ENCODE measurements at regions not wholly inside any gene's neighbourhood (a gene's known extent, or its start where the extent isn't known, plus 50 kb on each side); places are given as distances from the start of the nearest gene placed in this dataset.
"Not testable (repeated sequence)": the region's sequence is repeated elsewhere in the genome, so short reads cannot be mapped to it uniquely, and the experiment has no call there.

DNA sequence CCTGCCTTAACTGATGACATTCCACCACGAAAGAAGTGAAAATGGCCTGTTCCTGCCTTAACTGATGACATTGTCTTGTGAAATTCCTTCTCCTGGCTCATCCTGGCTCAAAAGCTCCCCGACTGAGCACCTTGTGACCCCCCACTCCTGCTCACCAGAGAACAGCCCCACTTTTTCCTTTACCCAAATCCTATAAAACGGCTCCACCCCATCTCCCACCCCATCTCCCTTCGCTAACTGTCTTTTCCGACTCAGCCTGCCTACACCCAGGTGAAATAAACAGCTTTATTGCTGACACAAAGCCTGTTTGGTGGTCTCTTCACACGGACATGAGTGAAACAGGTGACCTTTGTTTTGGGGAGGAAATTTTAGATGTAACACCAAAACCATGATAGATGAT is 674.4 kb downstream of the TLE1 start:
- not testable (repeated sequence) for H3K9me3 ChIP-seq (ENCODE audit: control insufficient read depth, low read length); H3K27ac ChIP-seq (ENCODE audit: low read depth, low read length, severe bottlenecking); H3K4me1 ChIP-seq (ENCODE audit: control insufficient read depth, insufficient read depth, low read length, poor library complexity, severe bottlenecking); H3K4me3 ChIP-seq (ENCODE audit: extremely low read depth, insufficient read depth, low read length, poor library complexity, severe bottlenecking); H3K36me3 ChIP-seq (ENCODE audit: control insufficient read depth, insufficient read depth, low read length)
- WGBS, 2 experiments (ENCODE audit: insufficient coverage in 2 of 2) = 83 to 100% methylated on average over 1 of the region's 6 CpGs

DNA sequence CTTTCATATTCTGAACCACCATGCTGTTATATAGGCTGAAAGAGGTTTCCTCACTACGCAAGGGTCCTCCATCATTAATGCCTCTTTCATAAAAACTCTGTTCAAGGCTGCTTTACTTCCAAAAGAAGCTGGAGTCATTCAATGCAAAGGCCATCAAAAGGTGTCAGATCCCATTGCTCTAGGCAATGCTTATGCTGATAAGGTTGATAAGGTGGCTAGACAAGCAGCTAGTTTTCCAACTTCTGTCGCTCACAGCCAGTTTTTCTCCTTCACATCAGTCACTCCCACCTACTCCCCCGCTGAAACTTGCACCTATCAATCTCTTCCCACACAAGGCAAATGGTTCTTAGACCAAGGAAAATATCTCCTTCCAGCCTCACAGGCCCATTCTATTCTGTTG is 676.2 kb downstream of the TLE1 start:
- not testable (repeated sequence) for H3K36me3 ChIP-seq (ENCODE audit: control insufficient read depth, insufficient read depth, low read length); H3K27ac ChIP-seq (ENCODE audit: low read depth, low read length, severe bottlenecking); H3K4me3 ChIP-seq (ENCODE audit: extremely low read depth, insufficient read depth, low read length, poor library complexity, severe bottlenecking); H3K4me1 ChIP-seq (ENCODE audit: control insufficient read depth, insufficient read depth, low read length, poor library complexity, severe bottlenecking); H3K9me3 ChIP-seq (ENCODE audit: control insufficient read depth, low read length)
- 92% methylated on average over 1 of the region's 3 CpGs; no CpG with 5 or more reads in 1 of the 2 experiments for WGBS, 2 experiments (ENCODE audit: insufficient coverage in 2 of 2)

DNA sequence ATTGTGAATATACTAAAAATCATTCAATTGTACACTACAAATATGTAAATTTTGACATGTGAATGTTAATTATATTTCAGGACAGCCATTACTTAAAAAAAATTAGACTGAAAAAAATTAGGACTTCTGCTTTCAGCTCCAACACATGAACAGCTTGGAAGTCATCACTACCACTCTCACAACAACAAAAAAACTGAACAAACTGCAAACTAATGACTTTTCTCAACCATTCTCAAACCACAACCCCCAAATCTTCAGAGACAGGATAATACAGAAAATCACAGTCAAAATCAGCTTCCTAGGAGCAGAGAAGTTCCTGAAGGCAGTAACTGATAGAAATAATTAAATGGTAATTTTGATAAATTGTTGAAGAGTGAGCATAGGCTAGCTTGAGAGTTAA is 686.4 kb downstream of the TLE1 start:
- H3K4me3 ChIP-seq (ENCODE audit: extremely low read depth, insufficient read depth, low read length, poor library complexity, severe bottlenecking) = no peak overlapping the region
- no peak overlapping the region for H3K27ac ChIP-seq (ENCODE audit: low read depth, low read length, severe bottlenecking)
- peaks cover 5% of the 10 kb centered on the region for H3K4me1 ChIP-seq (ENCODE audit: control insufficient read depth, insufficient read depth, low read length, poor library complexity, severe bottlenecking)
- no peaks in the 10 kb centered on the region for H3K36me3 ChIP-seq (ENCODE audit: control insufficient read depth, insufficient read depth, low read length)
- H3K9me3 ChIP-seq (ENCODE audit: control insufficient read depth, low read length) = no peaks in the 10 kb centered on the region

DNA sequence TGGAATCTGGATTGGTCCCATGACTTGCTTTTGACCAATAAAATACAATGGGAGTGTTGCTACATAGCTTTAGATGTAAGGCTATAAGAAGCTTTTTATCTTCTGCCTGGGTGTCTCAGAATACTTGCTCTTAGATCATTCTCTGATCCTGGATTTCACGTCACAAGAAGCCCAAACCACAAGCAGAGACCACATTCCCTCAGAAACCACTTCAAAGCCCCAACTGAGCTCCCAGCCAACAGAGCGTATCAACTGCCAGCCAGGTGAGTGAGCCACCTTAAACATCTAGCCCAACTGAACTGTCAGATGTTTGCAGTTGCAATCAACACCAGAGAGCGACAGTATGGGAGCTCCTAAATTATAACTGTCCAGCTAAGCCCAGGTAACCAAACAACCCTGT is 687.1 kb downstream of the TLE1 start:
- Histone ChIP-seq H3K36me3 (ENCODE audit: control insufficient read depth, insufficient read depth, low read length) (no peaks in the 10 kb centered on the region), H3K27ac (ENCODE audit: low read depth, low read length, severe bottlenecking) (no peak overlapping the region), H3K4me3 (ENCODE audit: extremely low read depth, insufficient read depth, low read length, poor library complexity, severe bottlenecking) (no peak overlapping the region), H3K4me1 (ENCODE audit: control insufficient read depth, insufficient read depth, low read length, poor library complexity, severe bottlenecking) (peaks cover 5% of the 10 kb centered on the region), H3K9me3 (ENCODE audit: control insufficient read depth, low read length) (no peaks in the 10 kb centered on the region)
- 50% methylated on average over 2 of the region's 3 CpGs; no CpG with 5 or more reads in 1 of the 2 experiments for WGBS, 2 experiments (ENCODE audit: insufficient coverage in 2 of 2)

DNA sequence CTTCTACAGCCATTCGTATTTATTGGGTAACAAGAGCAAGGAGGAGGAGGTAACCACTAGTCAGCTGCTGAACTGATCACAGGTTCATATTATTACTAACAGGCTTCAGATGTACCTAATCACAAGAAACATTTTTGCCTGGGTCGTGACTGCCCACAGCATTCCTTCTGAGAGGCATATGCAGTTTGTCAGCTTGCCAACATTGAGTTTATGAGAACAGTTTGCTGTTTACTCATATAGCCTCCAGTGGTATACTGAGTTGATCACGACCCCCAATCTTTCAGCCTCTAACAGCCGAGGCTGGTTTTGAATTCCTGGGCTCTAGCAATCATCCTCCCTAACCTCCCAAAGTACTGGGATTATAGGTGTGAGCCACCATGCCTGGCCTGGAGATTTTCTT is 693.6 kb downstream of the TLE1 start:
- Histone ChIP-seq H3K36me3 (ENCODE audit: control insufficient read depth, insufficient read depth, low read length) (no peaks in the 10 kb centered on the region), H3K4me1 (ENCODE audit: control insufficient read depth, insufficient read depth, low read length, poor library complexity, severe bottlenecking) (no peaks in the 10 kb centered on the region), H3K27ac (ENCODE audit: low read depth, low read length, severe bottlenecking) (no peak overlapping the region), H3K9me3 (ENCODE audit: control insufficient read depth, low read length) (no peaks in the 10 kb centered on the region), H3K4me3 (ENCODE audit: extremely low read depth, insufficient read depth, low read length, poor library complexity, severe bottlenecking) (no peak overlapping the region)
- WGBS, 2 experiments (ENCODE audit: insufficient coverage in 2 of 2) = 65 to 84% methylated on average over 2 to 3 of the region's 4 CpGs

DNA sequence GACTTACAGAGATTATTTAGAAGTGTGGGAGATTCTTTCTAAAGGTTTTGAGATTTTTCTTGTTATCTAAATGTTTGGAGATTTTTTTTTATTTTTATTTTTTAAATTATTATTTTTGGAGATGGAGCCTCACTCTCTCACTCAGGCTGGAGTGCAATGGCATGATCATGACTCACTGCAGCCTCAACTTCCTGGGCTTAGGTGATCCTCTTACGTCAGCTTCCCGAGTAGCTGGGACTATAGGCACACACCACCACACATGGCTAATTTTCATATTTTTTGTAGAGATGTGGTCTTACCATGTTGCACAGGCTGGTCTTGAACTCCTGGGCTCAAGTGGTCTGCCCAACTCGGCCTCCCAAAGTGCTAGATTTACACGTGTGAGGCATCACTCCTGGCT is 694.5 kb downstream of the TLE1 start:
- WGBS, 2 experiments (ENCODE audit: insufficient coverage in 2 of 2) = 100% methylated on average over 1 of the region's 4 CpGs
- Histone ChIP-seq H3K36me3 (ENCODE audit: control insufficient read depth, insufficient read depth, low read length) (no peaks in the 10 kb centered on the region), H3K4me3 (ENCODE audit: extremely low read depth, insufficient read depth, low read length, poor library complexity, severe bottlenecking) (no peak overlapping the region), H3K27ac (ENCODE audit: low read depth, low read length, severe bottlenecking) (no peak overlapping the region), H3K4me1 (ENCODE audit: control insufficient read depth, insufficient read depth, low read length, poor library complexity, severe bottlenecking) (no peaks in the 10 kb centered on the region), H3K9me3 (ENCODE audit: control insufficient read depth, low read length) (no peaks in the 10 kb centered on the region)

DNA sequence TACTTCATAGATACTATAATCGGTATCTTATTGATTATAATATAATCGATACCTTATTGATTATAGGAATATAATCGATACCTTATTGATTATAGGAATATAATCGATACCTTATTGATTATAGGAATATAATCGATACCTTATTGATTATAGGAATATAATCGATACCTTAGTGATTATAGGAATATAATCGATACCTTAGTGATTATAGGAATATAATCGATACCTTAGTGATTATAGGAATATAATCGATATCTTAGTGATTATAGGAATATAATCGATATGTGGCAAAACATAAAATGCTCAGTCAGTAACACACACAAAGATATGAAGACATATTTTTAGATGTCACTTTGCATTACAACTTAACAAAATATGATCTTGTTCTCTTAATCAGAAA is 703.8 kb downstream of the TLE1 start:
- no CpG with 5 or more reads among the region's 10 CpGs for WGBS, 2 experiments (ENCODE audit: insufficient coverage in 2 of 2)
- not testable (repeated sequence) for H3K9me3 ChIP-seq (ENCODE audit: control insufficient read depth, low read length); H3K4me1 ChIP-seq (ENCODE audit: control insufficient read depth, insufficient read depth, low read length, poor library complexity, severe bottlenecking); H3K4me3 ChIP-seq (ENCODE audit: extremely low read depth, insufficient read depth, low read length, poor library complexity, severe bottlenecking); H3K36me3 ChIP-seq (ENCODE audit: control insufficient read depth, insufficient read depth, low read length); H3K27ac ChIP-seq (ENCODE audit: low read depth, low read length, severe bottlenecking)

DNA sequence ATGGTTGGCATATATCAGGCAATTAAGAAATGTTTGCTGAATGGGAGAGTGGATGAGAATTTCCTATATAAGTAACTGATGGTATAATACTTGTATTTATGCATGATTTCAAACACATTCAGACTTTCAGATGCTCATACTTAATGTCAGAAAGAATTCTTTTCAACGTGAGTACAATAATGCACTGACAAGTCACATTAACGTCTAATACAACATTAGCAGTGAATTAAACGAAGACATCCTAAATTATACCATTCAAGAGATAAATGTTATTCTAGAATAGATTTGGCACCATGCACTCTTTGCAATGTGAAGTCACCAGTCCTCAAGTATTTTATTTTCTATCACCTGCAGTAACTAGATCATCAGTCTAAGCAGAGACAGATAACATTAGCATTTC is 712.9 kb downstream of the TLE1 start:
- Histone ChIP-seq H3K9me3 (ENCODE audit: control insufficient read depth, low read length) (peaks cover 7% of the 10 kb centered on the region), H3K36me3 (ENCODE audit: control insufficient read depth, insufficient read depth, low read length) (no peaks in the 10 kb centered on the region), H3K4me1 (ENCODE audit: control insufficient read depth, insufficient read depth, low read length, poor library complexity, severe bottlenecking) (no peaks in the 10 kb centered on the region), H3K4me3 (ENCODE audit: extremely low read depth, insufficient read depth, low read length, poor library complexity, severe bottlenecking) (no peak overlapping the region), H3K27ac (ENCODE audit: low read depth, low read length, severe bottlenecking) (no peak overlapping the region)
- WGBS, 2 experiments (ENCODE audit: insufficient coverage in 2 of 2) = 80% methylated on average over 2 of the region's 3 CpGs; no CpG with 5 or more reads in 1 of the 2 experiments

DNA sequence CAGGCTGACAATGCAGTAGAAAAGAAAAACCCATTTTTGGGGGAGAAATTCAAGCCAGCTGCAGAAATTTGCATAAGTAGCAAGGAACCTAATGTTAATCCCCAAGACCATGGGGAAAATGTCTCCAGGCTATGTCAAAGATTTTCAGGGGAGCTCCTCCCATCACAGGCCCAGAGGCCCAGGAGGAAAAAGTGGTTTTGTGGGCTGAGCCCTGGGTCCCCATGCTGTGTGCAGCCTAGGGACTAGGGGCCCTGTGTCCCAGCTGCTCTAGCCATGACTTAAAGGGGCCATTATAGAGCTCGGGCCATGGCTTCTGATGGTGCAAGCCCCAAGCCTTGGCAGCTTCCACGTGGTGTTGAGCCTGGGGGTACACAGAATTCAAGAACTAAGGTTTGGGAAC is 719.0 kb downstream of the TLE1 start:
- H3K4me1 ChIP-seq (ENCODE audit: control insufficient read depth, insufficient read depth, low read length, poor library complexity, severe bottlenecking); H3K27ac ChIP-seq (ENCODE audit: low read depth, low read length, severe bottlenecking); H3K36me3 ChIP-seq (ENCODE audit: control insufficient read depth, insufficient read depth, low read length); H3K4me3 ChIP-seq (ENCODE audit: extremely low read depth, insufficient read depth, low read length, poor library complexity, severe bottlenecking): not testable (repeated sequence)
- peaks cover 15% of the 10 kb centered on the region for H3K9me3 ChIP-seq (ENCODE audit: control insufficient read depth, low read length)
- 64 to 83% methylated on average over 1 to 2 of the region's 2 CpGs for WGBS, 2 experiments (ENCODE audit: insufficient coverage in 2 of 2)

DNA sequence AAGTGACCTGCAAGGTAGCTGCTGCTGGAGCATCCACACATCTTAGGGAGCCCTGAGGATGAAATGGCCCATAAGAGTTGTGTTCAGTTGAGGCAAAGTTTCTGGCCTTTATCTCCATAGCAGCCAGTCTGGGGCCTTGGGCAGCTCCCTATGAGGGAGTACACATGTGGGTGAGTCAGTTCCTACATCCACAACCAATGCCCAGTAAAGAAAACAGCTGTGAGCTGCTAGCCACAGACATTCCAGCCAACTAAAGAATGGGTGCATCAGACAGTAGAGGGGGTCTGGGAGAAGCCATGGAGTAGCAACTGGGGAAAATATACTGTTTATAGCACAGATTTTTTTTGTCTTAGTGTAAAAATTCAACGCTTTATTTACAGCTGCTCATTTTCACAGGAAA is 720.7 kb downstream of the TLE1 start:
- WGBS, 2 experiments (ENCODE audit: insufficient coverage in 2 of 2) = no CpG with 5 or more reads among the region's 1 CpG
- H3K36me3 ChIP-seq (ENCODE audit: control insufficient read depth, insufficient read depth, low read length) = no peaks in the 10 kb centered on the region
- H3K4me1 ChIP-seq (ENCODE audit: control insufficient read depth, insufficient read depth, low read length, poor library complexity, severe bottlenecking) = no peaks in the 10 kb centered on the region
- no peak overlapping the region for H3K4me3 ChIP-seq (ENCODE audit: extremely low read depth, insufficient read depth, low read length, poor library complexity, severe bottlenecking)
- no peak overlapping the region for H3K27ac ChIP-seq (ENCODE audit: low read depth, low read length, severe bottlenecking)
- peaks cover 11% of the 10 kb centered on the region for H3K9me3 ChIP-seq (ENCODE audit: control insufficient read depth, low read length)

DNA sequence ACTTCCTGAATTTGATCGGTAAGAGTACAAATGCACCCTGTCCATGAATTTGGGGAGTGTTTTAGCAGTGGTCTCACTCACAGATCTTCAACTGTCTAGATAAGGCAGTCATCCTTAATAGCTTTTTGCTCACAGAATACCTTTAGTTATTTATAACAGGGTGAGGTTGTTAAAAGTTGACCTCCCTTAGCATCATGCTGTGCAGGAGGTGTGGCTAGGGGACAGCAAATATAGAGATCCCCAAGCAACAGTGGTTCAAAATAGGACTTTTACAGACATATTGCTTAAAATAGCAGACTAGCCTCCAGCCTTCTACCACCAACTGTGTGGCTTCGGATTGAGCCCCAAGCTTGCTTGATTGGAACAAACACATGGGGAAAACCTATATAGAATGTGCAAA is 724.4 kb downstream of the TLE1 start:
- no peaks in the 10 kb centered on the region for H3K9me3 ChIP-seq (ENCODE audit: control insufficient read depth, low read length)
- WGBS, 2 experiments (ENCODE audit: insufficient coverage in 2 of 2) = 100% methylated on average over 1 of the region's 2 CpGs; no CpG with 5 or more reads in 1 of the 2 experiments
- no peaks in the 10 kb centered on the region for H3K4me1 ChIP-seq (ENCODE audit: control insufficient read depth, insufficient read depth, low read length, poor library complexity, severe bottlenecking)
- no peak overlapping the region for H3K4me3 ChIP-seq (ENCODE audit: extremely low read depth, insufficient read depth, low read length, poor library complexity, severe bottlenecking)
- H3K27ac ChIP-seq (ENCODE audit: low read depth, low read length, severe bottlenecking) = no peak overlapping the region
- H3K36me3 ChIP-seq (ENCODE audit: control insufficient read depth, insufficient read depth, low read length) = no peaks in the 10 kb centered on the region

DNA sequence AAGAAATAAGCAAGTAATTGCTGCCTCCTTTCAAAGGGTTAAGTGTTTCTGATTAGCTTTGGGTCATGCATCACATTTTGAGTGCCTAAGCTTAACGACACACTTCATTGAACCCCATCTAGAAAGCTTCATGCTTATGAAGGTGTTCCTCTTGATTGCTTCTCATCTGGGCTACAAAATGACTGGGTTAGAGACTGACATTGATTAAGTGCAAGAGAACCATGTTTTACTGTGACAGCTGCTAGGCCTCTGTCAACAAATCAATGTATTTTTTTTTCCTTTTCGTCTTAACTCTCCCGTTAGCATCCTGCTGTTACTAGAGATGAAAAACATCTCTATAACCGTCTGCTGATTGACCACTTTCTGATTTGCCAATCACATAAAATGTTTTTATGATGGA is 725.0 kb downstream of the TLE1 start:
- Histone ChIP-seq H3K36me3 (ENCODE audit: control insufficient read depth, insufficient read depth, low read length) (no peaks in the 10 kb centered on the region), H3K4me1 (ENCODE audit: control insufficient read depth, insufficient read depth, low read length, poor library complexity, severe bottlenecking) (no peaks in the 10 kb centered on the region), H3K4me3 (ENCODE audit: extremely low read depth, insufficient read depth, low read length, poor library complexity, severe bottlenecking) (no peak overlapping the region), H3K9me3 (ENCODE audit: control insufficient read depth, low read length) (no peaks in the 10 kb centered on the region), H3K27ac (ENCODE audit: low read depth, low read length, severe bottlenecking) (no peak overlapping the region)
- 92% methylated on average over 2 of the region's 4 CpGs; no CpG with 5 or more reads in 1 of the 2 experiments for WGBS, 2 experiments (ENCODE audit: insufficient coverage in 2 of 2)
